Aorta (tissue), 5 donors: ENCODE measurements at regions not wholly inside any gene's neighbourhood (a gene's known extent, or its start where the extent isn't known, plus 50 kb on each side); places are given as distances from the start of the nearest gene placed in this dataset.

ENCODE experiments used
- ATAC-seq: fragments of 200-7000 bp; cut with Tn5 transposase; one replicate; pipeline ENCODE4 v1.9.1; 2022; ENCODE audit warnings: moderate library complexity; ENCODE audit not compliant: low FRiP score
- DNase-seq, 2 donors: peaks; one replicate each; pipeline ENCODE4 v3.0.0-alpha.2; 2020
- H3K27ac ChIP-seq, 2 donors: one replicate each; pipeline ENCODE4 v1.5.1; 2013; ENCODE audit warnings: low read length in 2 of 2, mild to moderate bottlenecking in 2 of 2, moderate library complexity in 2 of 2, control low read depth in 1 of 2, inconsistent platforms in 1 of 2, low read depth in 1 of 2
- H3K27me3 ChIP-seq, 2 donors: one replicate each; pipeline ENCODE4 v1.6.1; 2013; ENCODE audit warnings: control low read depth in 1 of 2, low read length in 1 of 2, mild to moderate bottlenecking in 1 of 2, moderate library complexity in 1 of 2; ENCODE audit not compliant: insufficient read depth in 2 of 2, control insufficient read depth in 1 of 2
- H3K36me3 ChIP-seq, 2 donors: one replicate each; pipeline ENCODE4 v1.6.1; 2013; ENCODE audit warnings: control low read depth in 1 of 2, low read length in 1 of 2, mild to moderate bottlenecking in 1 of 2; ENCODE audit not compliant: insufficient read depth in 2 of 2, control insufficient read depth in 1 of 2
- H3K4me1 ChIP-seq, 2 donors: one replicate each; pipeline ENCODE4 v1.6.1; 2013; ENCODE audit warnings: low read length in 2 of 2, control low read depth in 1 of 2, mild to moderate bottlenecking in 1 of 2, moderate library complexity in 1 of 2; ENCODE audit not compliant: insufficient read depth in 2 of 2, control insufficient read depth in 1 of 2
- H3K4me3 ChIP-seq, 2 donors: one replicate each; pipeline ENCODE4 v1.5.1; 2013; ENCODE audit warnings: low read length in 2 of 2, control low read depth in 1 of 2, mild to moderate bottlenecking in 1 of 2
- H3K9me3 ChIP-seq: one replicate; pipeline ENCODE4 v1.6.1; 2013; ENCODE audit warnings: mild to moderate bottlenecking, low read length; ENCODE audit not compliant: control insufficient read depth
- whole genome bisulfite sequencing, 2 donors: extraction: QIAGEN DNeasy Blood & Tissue Kit; methylation state at CpG; one replicate each; pipeline ENCODE4 v1.1.7; 2013; 5-methylcytosine and 5-hydroxymethylcytosine counted together
- intact Hi-C, 2 donors: fragments of 100-400 bp; cut with DNase I; formaldehyde crosslinking; loops; one replicate each; pipeline versions ENCODE4 v1.14.2 to v1.15.0; 2022
- donor health status: healthy with polysubstance abuse.
- donor health status: Bipolar disorder and iron deficiency.
- donor health status: DM: no; HTN: no; CAD: no.
- donor health status: DM: no; HTN: no; CAD: no.
- donor health status: DM: yes; HTN: yes; CAD: no.

DNA sequence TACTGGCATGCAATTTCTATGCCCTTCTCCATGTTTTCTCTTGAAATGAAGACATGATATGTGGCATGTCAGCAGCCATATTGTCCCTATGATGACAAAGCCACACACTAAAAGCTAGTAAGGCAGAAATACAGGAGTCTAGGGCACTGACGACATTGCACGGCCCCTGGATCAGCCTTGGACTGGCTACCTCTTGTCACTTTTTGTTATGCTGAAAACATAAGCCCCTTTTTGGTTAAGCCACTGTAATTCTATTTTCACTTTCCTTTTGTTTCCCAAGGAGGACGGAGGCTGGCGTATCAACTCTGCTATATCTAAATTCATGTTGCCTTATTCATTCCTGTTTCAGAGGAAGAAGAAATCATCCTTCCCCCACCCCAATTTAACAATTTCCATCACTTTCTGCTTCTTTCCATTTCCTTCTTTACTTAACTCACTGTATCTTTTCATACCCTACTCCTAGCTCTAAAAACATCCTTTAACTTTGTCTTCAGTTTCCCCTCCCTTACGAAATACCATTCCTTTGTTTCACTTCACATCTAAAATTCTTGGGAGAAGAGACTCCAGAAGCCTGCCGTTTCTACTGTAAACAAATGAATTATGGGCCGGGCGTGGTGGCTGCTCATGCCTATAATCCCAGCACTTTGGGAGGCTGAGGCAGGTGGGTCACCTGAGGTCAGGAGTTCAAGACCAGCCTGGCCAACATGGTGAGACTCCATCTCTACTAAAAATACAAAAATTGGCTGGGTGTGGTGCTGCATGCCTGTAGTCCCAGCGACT is 364.1 kb downstream of the PCNX1 start:
- Histone ChIP-seq H3K36me3 (no peaks in the 10 kb centered on the region), H3K27ac (no peak overlapping the region), H3K27me3 (no peaks in the 10 kb centered on the region), H3K4me3 (no peak overlapping the region), H3K9me3 (no peaks in the 10 kb centered on the region), H3K4me1 (no peaks in the 10 kb centered on the region)
- DNase-seq (no peak), ATAC-seq (no peak)
- intact Hi-C loops: no loop called here
- 91 to 92% methylated on average over 9 of the region's 9 CpGs for WGBS, 2 donors

DNA sequence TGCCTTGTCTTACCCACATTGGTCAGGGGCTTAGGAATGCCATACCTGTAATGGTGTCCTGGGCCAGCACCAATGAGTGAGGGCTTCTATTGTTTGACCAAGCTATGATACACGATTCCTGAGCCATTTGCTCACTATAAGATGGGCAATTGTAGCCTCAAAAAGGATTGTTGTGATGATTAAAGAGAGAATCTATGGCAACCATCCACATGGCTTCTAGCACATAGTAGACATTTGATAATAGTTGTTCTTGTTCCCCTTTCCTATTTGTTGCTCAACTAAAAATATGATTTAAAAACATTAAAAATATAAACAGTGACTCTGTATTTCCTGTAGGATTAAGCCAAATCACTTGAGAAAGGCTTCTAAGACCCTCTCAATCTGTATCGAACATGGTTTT is 366.1 kb downstream of the PCNX1 start:
- Histone ChIP-seq H3K27me3 (no peaks in the 10 kb centered on the region), H3K4me3 (no peak overlapping the region), H3K27ac (no peak overlapping the region), H3K4me1 (no peaks in the 10 kb centered on the region), H3K36me3 (no peaks in the 10 kb centered on the region), H3K9me3 (no peaks in the 10 kb centered on the region)
- intact Hi-C loops: no loop called here
- DNase-seq: no peak
- 87 to 89% methylated on average over 2 of the region's 2 CpGs for WGBS, 2 donors
- no peak for ATAC-seq

DNA sequence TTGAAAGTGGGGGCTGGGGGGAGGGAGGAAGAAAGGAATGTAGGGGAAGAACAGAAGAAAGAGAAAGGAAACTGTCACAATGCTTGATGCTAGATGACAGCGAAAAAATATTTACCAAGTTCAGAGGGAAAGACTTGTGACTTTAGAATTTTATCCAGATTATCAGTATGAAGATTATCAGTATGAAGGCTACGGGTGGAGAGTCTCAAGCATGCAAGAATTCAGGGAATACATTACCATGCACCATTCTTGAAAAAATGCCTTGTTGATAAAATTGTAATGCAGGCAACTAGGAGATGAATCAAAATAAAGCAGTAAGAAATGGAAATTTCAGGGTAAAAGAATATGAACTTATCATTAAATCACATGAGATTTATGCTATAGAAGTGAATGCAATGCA is 376.8 kb downstream of the PCNX1 start:
- Histone ChIP-seq H3K36me3 (no peaks in the 10 kb centered on the region), H3K27ac (no peak overlapping the region), H3K9me3 (no peaks in the 10 kb centered on the region), H3K27me3 (no peaks in the 10 kb centered on the region), H3K4me1 (no peaks in the 10 kb centered on the region), H3K4me3 (no peak overlapping the region)
- intact Hi-C loops: no loop called here
- no peak for ATAC-seq
- DNase-seq: no peak
- 60 to 70% methylated on average over 2 of the region's 2 CpGs for WGBS, 2 donors

DNA sequence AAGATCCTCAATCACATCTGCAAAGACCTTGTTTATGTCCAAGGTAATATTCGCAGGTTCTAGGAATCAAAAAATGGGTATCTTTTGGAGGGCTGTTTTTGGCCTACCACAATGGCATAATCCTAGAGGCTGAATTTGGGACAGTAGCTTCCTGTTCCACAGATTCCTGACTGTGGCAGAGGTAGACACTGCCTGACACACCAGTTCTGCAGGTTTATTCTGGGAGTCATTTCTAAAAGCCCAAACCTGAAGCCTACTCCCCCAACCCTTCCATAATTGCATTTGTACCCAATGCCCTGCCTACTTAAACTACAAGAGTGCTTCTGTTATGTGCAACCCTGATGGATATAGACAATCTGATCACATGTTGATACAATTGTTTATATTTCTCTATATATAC is 378.9 kb downstream of the PCNX1 start:
- Histone ChIP-seq H3K4me3 (no peak overlapping the region), H3K36me3 (no peaks in the 10 kb centered on the region), H3K27ac (no peak overlapping the region), H3K9me3 (no peaks in the 10 kb centered on the region), H3K27me3 (no peaks in the 10 kb centered on the region), H3K4me1 (no peaks in the 10 kb centered on the region)
- ATAC-seq (no peak), DNase-seq (no peak)
- 97 to 99% methylated on average over 1 of the region's 1 CpG for WGBS, 2 donors
- intact Hi-C loops: no loop called here

DNA sequence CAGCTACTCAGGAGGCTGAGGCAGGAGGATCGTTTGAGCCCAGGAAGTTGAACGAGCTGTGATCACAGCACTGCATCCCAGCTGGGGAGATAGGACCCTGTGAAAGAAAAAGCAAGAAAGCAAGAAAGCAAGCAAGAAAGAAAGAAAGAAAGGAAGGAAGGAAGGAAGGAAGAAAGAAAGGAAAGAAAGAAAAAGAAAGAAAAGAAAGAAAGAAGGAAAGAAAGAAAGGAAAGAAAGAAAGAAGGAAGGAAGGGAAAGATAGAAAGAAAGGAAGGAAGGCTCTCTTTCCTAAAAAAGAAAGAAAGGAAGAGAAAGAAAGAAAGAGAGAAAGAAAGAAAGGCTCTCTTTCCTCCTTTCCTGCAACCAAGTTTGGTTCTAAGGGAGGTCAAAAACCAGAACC is 380.3 kb downstream of the PCNX1 start:
- 90 to 92% methylated on average over 2 of the region's 2 CpGs for WGBS, 2 donors
- no peaks in the 10 kb centered on the region for H3K9me3 ChIP-seq
- H3K27me3 ChIP-seq: no peaks in the 10 kb centered on the region
- no peaks in the 10 kb centered on the region for H3K36me3 ChIP-seq
- no peak overlapping the region for H3K27ac ChIP-seq
- H3K4me3 ChIP-seq: no peak overlapping the region
- DNase-seq: no peak
- no peaks in the 10 kb centered on the region for H3K4me1 ChIP-seq
- intact Hi-C loops: no loop called here
- ATAC-seq: no peak

DNA sequence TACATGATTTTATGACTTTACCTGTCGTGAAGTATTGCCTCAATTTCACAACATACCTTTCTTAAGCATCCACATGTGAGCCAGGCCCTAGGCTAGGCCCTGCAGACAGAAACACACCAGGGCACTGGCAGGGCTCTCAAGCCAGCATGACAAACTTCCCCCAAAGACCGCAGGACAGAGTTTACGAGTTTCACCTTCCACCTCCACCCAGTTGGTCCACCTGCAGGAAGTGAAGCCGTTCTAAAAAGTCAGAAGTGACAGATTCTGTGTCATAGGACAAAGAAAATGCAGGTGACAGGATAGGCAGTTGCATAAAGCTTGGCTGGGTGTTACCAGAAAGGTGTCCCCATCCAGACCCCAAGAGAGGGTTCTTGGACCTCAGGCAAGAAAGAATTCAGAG is 382.3 kb downstream of the PCNX1 start:
- H3K27me3 ChIP-seq: no peaks in the 10 kb centered on the region
- WGBS, 2 donors: 93 to 99% methylated on average over 4 of the region's 4 CpGs
- no peaks in the 10 kb centered on the region for H3K4me1 ChIP-seq
- no peak for ATAC-seq
- no peak overlapping the region for H3K4me3 ChIP-seq
- intact Hi-C loops: no loop called here
- no peaks in the 10 kb centered on the region for H3K36me3 ChIP-seq
- no peaks in the 10 kb centered on the region for H3K9me3 ChIP-seq
- DNase-seq: no peak
- no peak overlapping the region for H3K27ac ChIP-seq

DNA sequence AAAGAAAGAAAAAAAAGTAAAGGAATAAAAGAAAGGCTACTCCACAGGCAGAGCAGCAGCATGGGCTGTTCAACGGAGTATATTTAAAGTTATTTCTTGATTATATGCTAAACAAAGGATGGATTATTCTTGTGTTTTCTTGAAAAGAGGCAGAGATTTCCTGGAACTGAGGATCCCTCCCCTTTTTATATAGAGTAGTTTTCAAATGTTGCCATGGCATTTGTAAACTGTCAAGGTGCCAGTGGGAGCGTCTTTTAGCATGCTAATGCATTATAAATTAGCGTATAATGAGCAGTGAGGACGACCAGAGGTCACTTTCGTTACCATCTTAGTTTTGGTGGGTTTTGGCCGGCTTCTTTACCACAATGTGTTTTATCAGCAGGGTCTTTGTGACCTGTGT is 383.0 kb downstream of the PCNX1 start:
- intact Hi-C loops: no loop called here
- 77 to 81% methylated on average over 6 of the region's 6 CpGs for WGBS, 2 donors
- no peaks in the 10 kb centered on the region for H3K36me3 ChIP-seq
- H3K27me3 ChIP-seq: no peaks in the 10 kb centered on the region
- no peak overlapping the region for H3K4me3 ChIP-seq
- DNase-seq (no peak), ATAC-seq (no peak)
- no peak overlapping the region for H3K27ac ChIP-seq
- H3K9me3 ChIP-seq: no peaks in the 10 kb centered on the region
- H3K4me1 ChIP-seq: no peaks in the 10 kb centered on the region

DNA sequence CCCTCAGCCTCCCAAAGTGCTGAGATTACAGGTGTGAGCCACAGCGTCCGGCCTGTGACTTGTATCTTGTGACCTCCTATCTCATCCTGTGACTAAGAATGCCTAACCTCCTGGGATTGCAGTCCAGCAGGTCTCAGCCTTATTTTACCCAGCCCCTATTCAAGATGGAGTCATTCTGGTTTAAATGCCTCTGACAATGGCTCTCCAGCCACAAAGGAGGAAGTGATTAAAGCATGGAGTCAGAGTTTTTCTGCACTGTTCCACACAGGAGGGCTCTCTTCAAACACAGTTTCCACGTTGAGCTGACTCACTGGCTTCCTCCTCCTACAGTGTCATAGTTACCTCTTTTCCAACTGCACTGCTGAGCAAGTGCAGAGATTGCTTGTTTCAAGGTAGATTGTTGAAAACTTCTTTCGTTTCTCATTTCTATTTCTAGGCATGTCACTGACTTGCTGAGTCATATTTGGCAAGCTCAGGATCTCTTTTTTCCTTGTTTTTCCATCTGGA is 383.8 kb downstream of the PCNX1 start:
- DNase-seq (no peak), ATAC-seq (no peak)
- no peaks in the 10 kb centered on the region for H3K4me1 ChIP-seq
- H3K36me3 ChIP-seq: no peaks in the 10 kb centered on the region
- WGBS, 2 donors: 48 to 50% methylated on average over 4 of the region's 4 CpGs
- intact Hi-C loops: no loop called here
- no peak overlapping the region for H3K4me3 ChIP-seq
- no peaks in the 10 kb centered on the region for H3K9me3 ChIP-seq
- no peak overlapping the region for H3K27ac ChIP-seq
- H3K27me3 ChIP-seq: no peaks in the 10 kb centered on the region

DNA sequence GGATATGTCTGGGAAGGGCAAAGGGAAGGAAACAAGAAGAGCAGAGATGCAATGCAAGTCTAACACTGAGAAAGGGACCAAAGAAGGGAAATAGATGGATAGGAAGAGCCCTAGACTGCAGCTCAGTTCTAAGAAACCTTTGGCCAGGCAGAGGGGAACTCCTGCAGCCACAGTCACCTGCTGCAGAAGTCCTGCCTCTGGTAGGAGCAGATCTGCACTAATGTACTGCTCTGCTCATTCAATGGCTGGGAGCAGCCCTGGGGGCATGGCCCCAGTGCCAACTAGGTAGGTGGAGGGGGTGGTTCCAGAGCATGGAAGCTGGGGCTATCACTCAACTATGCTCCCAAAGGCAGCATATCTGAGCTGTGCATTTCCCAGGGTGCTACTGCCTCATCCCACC is 388.9 kb downstream of the PCNX1 start:
- Histone ChIP-seq H3K36me3 (no peaks in the 10 kb centered on the region), H3K4me3 (no peak overlapping the region), H3K4me1 (no peaks in the 10 kb centered on the region), H3K27ac (no peak overlapping the region), H3K9me3 (no peaks in the 10 kb centered on the region), H3K27me3 (no peaks in the 10 kb centered on the region)
- ATAC-seq (no peak), DNase-seq (no peak)
- intact Hi-C loops: no loop called here
